Skeletal muscle cell (primary cell): ENCODE measurements at regions not wholly inside any gene's neighbourhood (a gene's known extent, or its start where the extent isn't known, plus 50 kb on each side); places are given as distances from the start of the nearest gene placed in this dataset.
"Not testable (repeated sequence)": the region's sequence is repeated elsewhere in the genome, so short reads cannot be mapped to it uniquely, and the experiment has no call there.

Experiments
- DNase-seq: peaks from one replicate; pipeline ENCODE4 v3.0.0-alpha.2; 2010; ENCODE audit warnings: low read depth
- H3K4me3 ChIP-seq: 2 replicates; pipeline ENCODE4 v1.5.1; 2011; ENCODE audit warnings: low read depth, mild to moderate bottlenecking, control low read depth, low read length, moderate library complexity

- DNase-seq = no peak
- no peak overlapping the region for H3K4me3 ChIP-seq
Observed at GRCh38 chr15:93372208-93372864, 283.3 kb upstream of the RGMA start.

- no peak overlapping the region for H3K4me3 ChIP-seq
- no peak for DNase-seq
Observed at GRCh38 chr15:93366387-93367100, 277.5 kb upstream of the RGMA start.

- DNase-seq = no peak
- H3K4me3 ChIP-seq = no peak overlapping the region
Observed at GRCh38 chr15:93362821-93363220, 273.8 kb upstream of the RGMA start.

DNA sequence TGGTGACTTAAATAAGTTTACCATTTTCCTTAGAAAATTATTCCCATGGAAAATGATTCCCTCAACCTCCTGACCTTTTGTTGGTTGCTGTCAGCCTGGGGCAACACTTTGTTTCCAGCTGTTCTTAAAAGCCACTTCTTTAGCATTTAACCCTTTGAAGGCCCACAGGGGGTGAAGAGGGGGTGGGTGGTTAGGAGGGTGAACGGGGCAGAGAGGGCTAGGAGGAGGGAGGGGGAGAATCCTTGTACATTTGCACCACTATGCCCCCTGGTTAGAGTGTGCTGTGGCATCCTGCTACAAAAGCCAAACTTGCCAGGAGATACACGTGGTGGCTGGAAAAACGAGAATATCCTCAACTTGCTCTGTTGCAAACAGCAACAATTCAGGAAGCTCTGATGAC is 273.2 kb upstream of the RGMA start:
- no peak overlapping the region for H3K4me3 ChIP-seq
- DNase-seq = no peak

DNA sequence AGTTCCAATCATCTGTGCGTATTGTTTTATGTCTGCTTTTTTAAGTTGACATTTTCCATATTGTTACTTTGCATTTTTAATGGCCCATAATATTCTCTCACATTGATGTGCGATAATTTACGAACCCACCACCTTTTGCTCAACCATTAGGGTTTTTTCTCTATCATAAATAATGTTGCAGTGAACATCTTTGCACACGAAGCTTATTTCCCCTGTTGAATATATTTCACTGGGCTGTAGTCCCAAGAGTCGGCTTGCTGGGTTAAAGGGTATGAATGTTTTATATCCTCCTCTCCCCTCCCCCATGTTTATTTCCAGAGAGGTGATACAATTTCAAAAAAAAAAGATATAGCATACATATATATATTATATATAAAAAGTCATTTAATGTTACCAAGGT is 272.7 kb upstream of the RGMA start:
- H3K4me3 ChIP-seq = no peak overlapping the region
- DNase-seq = no peak

DNA sequence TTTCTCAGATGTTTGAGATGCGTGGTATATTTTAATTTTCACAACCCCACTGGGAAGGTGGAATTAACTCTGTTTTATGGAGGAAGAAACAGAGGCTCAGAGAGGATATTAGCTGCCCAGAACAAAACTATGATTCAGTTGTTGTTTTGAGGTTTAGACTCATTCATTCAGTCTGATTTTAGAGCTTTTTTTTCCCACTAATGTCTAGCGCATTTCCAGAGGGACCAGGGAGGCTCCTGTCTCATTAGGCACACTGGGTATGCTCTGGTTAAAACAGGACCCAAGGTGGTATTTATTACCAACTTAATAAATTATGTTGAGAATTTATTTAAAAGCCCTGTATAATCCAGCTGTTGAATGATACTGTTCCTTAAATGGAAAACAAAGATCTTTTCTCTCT is 272.0 kb upstream of the RGMA start:
- no peak for DNase-seq
- no peak overlapping the region for H3K4me3 ChIP-seq

GRCh38 chr15:93360318-93360717 is 271.3 kb upstream of the RGMA start:
- no peak overlapping the region for H3K4me3 ChIP-seq
- DNase-seq = no peak

DNA sequence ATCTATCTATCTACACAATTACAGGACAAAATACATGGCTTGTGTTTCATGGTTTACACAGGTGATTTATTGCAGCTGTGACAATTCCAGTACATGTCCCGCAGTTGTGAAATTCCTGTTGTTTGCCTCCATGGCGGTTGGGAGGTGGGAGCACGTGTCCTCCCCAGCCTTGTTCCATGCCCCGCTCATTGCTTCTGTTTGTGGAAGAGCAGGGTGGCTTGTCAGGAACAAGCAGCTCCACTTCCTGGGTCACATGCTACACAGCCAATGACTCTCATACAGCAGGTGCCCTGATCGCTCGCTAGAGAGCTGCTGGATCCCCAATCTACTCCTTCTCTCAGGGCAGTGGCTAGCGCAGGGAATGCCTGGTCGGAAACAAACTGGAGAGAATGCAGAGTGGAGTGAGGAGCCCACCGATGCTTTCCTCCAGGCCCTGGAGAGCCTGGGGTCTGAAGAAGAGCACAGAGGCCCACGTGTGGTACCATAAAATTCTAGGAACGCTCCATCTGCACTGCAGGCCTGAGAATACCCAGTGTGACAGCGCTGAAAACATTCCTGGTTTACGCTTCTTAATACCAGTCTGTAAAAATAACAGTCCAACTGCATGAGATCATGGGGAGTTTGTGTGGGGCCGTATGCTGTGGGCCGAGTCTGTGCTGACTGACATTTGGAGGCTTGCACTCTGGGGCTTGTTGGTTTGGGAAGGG is 270.6 kb upstream of the RGMA start:
- no peak for DNase-seq
- H3K4me3 ChIP-seq = no peak overlapping the region

GRCh38 chr15:93359060-93359408 is 270.0 kb upstream of the RGMA start:
- no peak for DNase-seq

DNA sequence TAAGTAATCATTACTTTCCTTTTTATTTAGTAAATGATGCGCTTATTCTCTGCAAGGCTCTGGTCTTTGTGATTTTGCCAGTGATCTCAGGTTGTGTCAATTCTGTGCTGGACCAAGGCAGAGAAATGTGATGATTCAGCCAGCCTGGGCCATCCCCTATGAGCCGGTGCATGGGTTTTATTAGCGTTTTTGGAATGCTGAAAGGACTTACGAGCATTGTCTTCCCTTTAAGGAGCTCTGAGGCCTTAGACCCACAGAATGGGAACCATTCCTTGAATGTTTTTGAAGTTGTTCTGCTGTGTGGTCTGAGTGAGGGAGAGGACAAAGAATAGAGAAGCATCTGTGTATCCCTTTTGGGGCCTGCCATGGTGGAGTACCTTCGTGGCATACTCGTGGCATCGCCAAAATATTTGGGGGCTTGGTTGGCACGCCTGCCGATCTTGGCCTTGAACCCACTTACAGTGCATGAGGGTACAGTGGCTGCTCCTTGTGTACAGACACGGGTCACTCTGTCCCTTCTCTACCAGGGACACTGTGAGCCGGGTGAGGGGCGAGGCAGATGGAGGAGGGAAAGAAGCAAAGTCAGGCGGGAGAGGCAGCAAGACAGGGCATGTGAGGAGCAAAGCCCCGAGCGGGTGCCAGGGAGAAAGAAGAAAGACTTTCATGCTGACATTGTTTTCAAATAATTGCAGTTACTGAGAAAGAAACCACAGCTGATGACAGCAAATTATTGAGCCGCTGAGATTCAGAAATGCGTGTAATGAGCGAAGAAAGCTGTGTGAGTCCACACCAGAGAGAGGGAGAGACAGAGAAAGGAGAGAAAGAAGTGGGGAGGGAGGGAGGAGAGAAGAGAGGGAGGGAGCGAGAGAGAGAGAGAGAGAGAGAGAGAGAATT is 269.4 kb upstream of the RGMA start:
- no peak for DNase-seq
- H3K4me3 ChIP-seq = no peak overlapping the region

More at GRCh38 chr15:93359060-93359408, 270.0 kb upstream of the RGMA start:
- H3K4me3 ChIP-seq = no peak overlapping the region

GRCh38 chr15:93348711-93349545 is 259.9 kb upstream of the RGMA start:
- no peak for DNase-seq
- no peak overlapping the region for H3K4me3 ChIP-seq

GRCh38 chr15:93347986-93348385 is 259.0 kb upstream of the RGMA start:
- H3K4me3 ChIP-seq = no peak overlapping the region
- DNase-seq = no peak

- no peak for DNase-seq
Observed at GRCh38 chr15:93345981-93346380, 257.0 kb upstream of the RGMA start.

GRCh38 chr15:93343402-93343801 is 254.4 kb upstream of the RGMA start:
- not testable (repeated sequence) for H3K4me3 ChIP-seq, DNase-seq

More at GRCh38 chr15:93345981-93346380, 257.0 kb upstream of the RGMA start:
- no peak overlapping the region for H3K4me3 ChIP-seq

DNA sequence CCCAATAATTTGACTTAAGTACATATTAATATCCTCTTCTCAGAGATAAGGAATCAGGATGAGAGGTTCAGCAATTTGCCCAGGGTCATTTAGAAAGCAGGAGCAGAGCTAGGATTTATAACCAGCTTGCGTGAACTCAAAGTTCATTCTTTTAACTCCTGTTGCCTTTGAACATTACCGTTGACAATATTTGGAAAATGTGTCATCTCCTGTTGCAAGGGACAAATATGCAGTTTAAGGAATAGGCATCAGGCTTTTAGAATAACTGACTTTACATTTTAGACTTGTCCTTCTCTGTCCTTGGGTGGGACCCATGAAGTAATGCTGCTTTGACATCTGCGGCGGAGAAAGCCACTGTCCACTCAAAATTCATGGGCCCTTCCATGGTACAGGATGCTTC is 252.2 kb upstream of the RGMA start:
- DNase-seq = no peak
- H3K4me3 ChIP-seq = no peak overlapping the region

DNA sequence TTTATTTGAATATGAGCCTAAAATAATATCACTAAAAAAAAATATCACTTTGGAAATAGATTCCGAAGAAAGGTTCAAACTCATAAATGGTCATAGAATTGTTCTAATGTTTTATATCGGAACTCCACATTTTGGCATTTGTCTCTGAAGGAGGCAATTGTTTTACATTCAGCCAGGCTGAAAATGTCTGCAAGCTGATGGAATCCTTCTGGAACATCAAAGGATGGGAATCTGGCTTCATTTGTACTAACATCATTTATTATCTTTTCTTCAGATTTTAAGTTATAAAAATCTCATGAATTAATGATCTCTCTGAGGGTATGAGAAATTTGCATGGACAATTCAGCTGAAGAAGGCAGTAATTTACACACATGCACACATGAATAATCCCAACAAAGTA is 251.4 kb upstream of the RGMA start:
- no peak for DNase-seq
- no peak overlapping the region for H3K4me3 ChIP-seq

DNA sequence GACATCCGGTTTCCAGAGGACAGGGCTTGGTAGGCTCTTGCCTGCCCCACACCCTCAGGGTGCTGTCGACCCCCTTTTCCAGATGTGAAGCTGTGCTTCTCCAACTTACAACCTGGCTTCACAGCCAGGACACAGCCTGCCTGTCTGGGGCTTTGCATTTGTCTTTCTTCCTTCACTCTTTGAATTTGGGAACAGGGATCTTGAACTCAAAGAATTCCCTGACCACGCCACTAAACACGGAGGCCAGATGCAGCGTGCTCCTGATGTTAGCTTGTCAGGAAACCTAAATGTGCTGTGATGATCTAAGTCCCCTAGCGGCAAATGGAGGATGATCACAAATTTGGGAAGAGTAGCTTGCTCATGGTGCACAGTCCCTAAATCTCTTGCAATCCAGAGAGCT is 244.8 kb upstream of the RGMA start:
- H3K4me3 ChIP-seq = no peak overlapping the region
- DNase-seq = no peak

GRCh38 chr15:93333126-93333525 is 244.1 kb upstream of the RGMA start:
- not testable (repeated sequence) for DNase-seq, H3K4me3 ChIP-seq

GRCh38 chr15:93332168-93332553 is 243.2 kb upstream of the RGMA start:
- no peak for DNase-seq
- no peak overlapping the region for H3K4me3 ChIP-seq
